Peyer's patch (tissue), 4 donors: ENCODE measurements at regions not wholly inside any gene's neighbourhood (a gene's known extent, or its start where the extent isn't known, plus 50 kb on each side); places are given as distances from the start of the nearest gene placed in this dataset.

Experiments
- DNase-seq, 3 donors: peaks; one replicate each; pipeline ENCODE4 v3.0.0-alpha.2; 2017 to 2019
- H3K27ac ChIP-seq, 4 donors: fragments of 200-600 bp; sonication (generic); one replicate each; pipeline ENCODE4 v1.5.1; 2016 to 2019
- H3K27me3 ChIP-seq, 2 donors: fragments of 200-600 bp; sonication (generic); one replicate each; pipeline ENCODE4 v1.5.1; 2019
- H3K36me3 ChIP-seq, 3 donors: fragments of 200-600 bp; sonication (generic); one replicate each; pipeline ENCODE4 v1.5.1; 2016 to 2019
- H3K4me1 ChIP-seq, 4 donors: fragments of 200-600 bp; sonication (generic); one replicate each; pipeline ENCODE4 v1.5.1; 2016 to 2019
- H3K4me3 ChIP-seq, 4 donors: fragments of 200-600 bp; sonication (generic); 1 replicate in 3 of 4; 2 replicates in 1 of 4; pipeline ENCODE4 v1.5.1; 2016 to 2019; ENCODE audit warnings: mild to moderate bottlenecking in 1 of 4
- H3K9me3 ChIP-seq, 4 donors: fragments of 200-600 bp; sonication (generic); one replicate each; pipeline ENCODE4 v1.5.1; 2016 to 2019; ENCODE audit warnings: mild to moderate bottlenecking in 1 of 4
- CTCF ChIP-seq, 6 experiments: fragments of 450-650 bp in 4 of 6; fragments of 200-600 bp in 2 of 6; sonication (generic) in 1 of 6; IDR thresholded peaks; one replicate each; pipeline ENCODE4 v1.5.1; 2017 to 2019; ENCODE audit warnings: antibody characterized with exemption in 6 of 6, mild to moderate bottlenecking in 3 of 6, moderate library complexity in 1 of 6
- POLR2A ChIP-seq, 2 donors: fragments of 450-650 bp; IDR thresholded peaks; one replicate each; pipeline ENCODE4 v1.5.1; 2017; ENCODE audit warnings: antibody characterized with exemption in 2 of 2, mild to moderate bottlenecking in 2 of 2, moderate library complexity in 2 of 2

GRCh38 chr6:74277777-74278186 is 581.8 kb downstream of the CD109 start:
- DNase-seq = no peak
- H3K27ac ChIP-seq = no peak overlapping the region

GRCh38 chr6:74273541-74273940 is 577.5 kb downstream of the CD109 start:
- no peaks in the 10 kb centered on the region for H3K4me1 ChIP-seq
- H3K27me3 ChIP-seq = no peaks in the 10 kb centered on the region
- no peak overlapping the region for H3K4me3 ChIP-seq
- no peak for TF ChIP-seq POLR2A (IDR thresholded peaks at IDR 0.05)
- TF ChIP-seq CTCF (IDR thresholded peaks at IDR 0.05) = no peak
- DNase-seq = no peak
- H3K36me3 ChIP-seq = no peaks in the 10 kb centered on the region
- H3K9me3 ChIP-seq = no peaks in the 10 kb centered on the region
- no peak overlapping the region for H3K27ac ChIP-seq

More at GRCh38 chr6:74277777-74278186, 581.8 kb downstream of the CD109 start:
- Histone ChIP-seq H3K9me3 (no peaks in the 10 kb centered on the region), H3K4me1 (no peaks in the 10 kb centered on the region), H3K4me3 (no peak overlapping the region), H3K27me3 (no peaks in the 10 kb centered on the region), H3K36me3 (no peaks in the 10 kb centered on the region)
- TF ChIP-seq POLR2A (IDR thresholded peaks at IDR 0.05) (no peak), CTCF (IDR thresholded peaks at IDR 0.05) (no peak)

GRCh38 chr6:74269600-74269858 is 573.5 kb downstream of the CD109 start:
- no peaks in the 10 kb centered on the region for H3K4me1 ChIP-seq
- DNase-seq = no peak
- H3K9me3 ChIP-seq = no peaks in the 10 kb centered on the region
- H3K27ac ChIP-seq = no peak overlapping the region
- no peaks in the 10 kb centered on the region for H3K27me3 ChIP-seq
- TF ChIP-seq CTCF (IDR thresholded peaks at IDR 0.05) = no peak
- no peaks in the 10 kb centered on the region for H3K36me3 ChIP-seq
- H3K4me3 ChIP-seq = no peak overlapping the region

- Histone ChIP-seq H3K9me3 (no peaks in the 10 kb centered on the region), H3K4me3 (no peak overlapping the region), H3K36me3 (no peaks in the 10 kb centered on the region), H3K27ac (no peak overlapping the region), H3K27me3 (no peaks in the 10 kb centered on the region), H3K4me1 (no peaks in the 10 kb centered on the region)
- TF ChIP-seq POLR2A (IDR thresholded peaks at IDR 0.05) (no peak), CTCF (IDR thresholded peaks at IDR 0.05) (no peak)
- DNase-seq = no peak
Observed at GRCh38 chr6:74268815-74269599, 573.0 kb downstream of the CD109 start.

GRCh38 chr6:74259981-74260380 is 564.0 kb downstream of the CD109 start:
- Histone ChIP-seq H3K27ac (no peak overlapping the region), H3K4me3 (no peak overlapping the region), H3K9me3 (no peaks in the 10 kb centered on the region), H3K36me3 (no peaks in the 10 kb centered on the region), H3K27me3 (no peaks in the 10 kb centered on the region), H3K4me1 (no peaks in the 10 kb centered on the region)
- DNase-seq = no peak
- TF ChIP-seq CTCF (IDR thresholded peaks at IDR 0.05) = no peak
- no peak for TF ChIP-seq POLR2A (IDR thresholded peaks at IDR 0.05)

- no peaks in the 10 kb centered on the region for H3K4me1 ChIP-seq
- H3K36me3 ChIP-seq = no peaks in the 10 kb centered on the region
- H3K9me3 ChIP-seq = no peaks in the 10 kb centered on the region
- no peak overlapping the region for H3K27ac ChIP-seq
- TF ChIP-seq POLR2A (IDR thresholded peaks at IDR 0.05) = no peak
- TF ChIP-seq CTCF (IDR thresholded peaks at IDR 0.05) = no peak
- no peaks in the 10 kb centered on the region for H3K27me3 ChIP-seq
- no peak for DNase-seq
- H3K4me3 ChIP-seq = no peak overlapping the region
Observed at GRCh38 chr6:74256781-74257180, 560.8 kb downstream of the CD109 start.
